Common myeloid progenitor, CD34-positive (primary cell): ENCODE measurements at regions not wholly inside any gene's neighbourhood (a gene's known extent, or its start where the extent isn't known, plus 50 kb on each side); places are given as distances from the start of the nearest gene placed in this dataset.
A peak's percentile ranks its signal among the peaks of the same experiment; 100 is the strongest.
"Not testable (repeated sequence)": the region's sequence is repeated elsewhere in the genome, so short reads cannot be mapped to it uniquely, and the experiment has no call there.

Experiments used
- CTCF ChIA-PET: fragments of 350-600 bp; sonication (Branson Sonifier 250); formaldehyde crosslinking; loops from one replicate; lab custom pipeline; 2021; ENCODE audit warnings: antibody characterized with exemption; lab: Charles Lee
- POLR2A ChIA-PET: fragments of 350-600 bp; sonication (Branson Sonifier 250); formaldehyde crosslinking; loops from one replicate; lab custom pipeline; 2021; ENCODE audit warnings: antibody characterized with exemption; lab: Charles Lee
- DNase-seq, 3 donors: peaks; one replicate each; pipeline versions ENCODE4 v3.0.0 to v3.0.0-alpha.2; 2013
- H3K27ac ChIP-seq, 2 experiments: 1 replicate in 1 of 2; 2 replicates in 1 of 2; pipeline ENCODE4 v1.7.0; 2013; ENCODE audit warnings: inconsistent platforms in 2 of 2, low read length in 2 of 2, mild to moderate bottlenecking in 2 of 2, low read depth in 1 of 2, moderate library complexity in 1 of 2; ENCODE audit not compliant: severe bottlenecking in 2 of 2, insufficient read depth in 1 of 2, poor library complexity in 1 of 2
- H3K27me3 ChIP-seq, 5 experiments: replicated peaks in 2 of 5; 1 replicate in 3 of 5; 2 replicates in 2 of 5; pipeline versions ENCODE4 v1.6.1 to v1.7.0; 2013; ENCODE audit warnings: low read length in 4 of 5, mild to moderate bottlenecking in 2 of 5, moderate library complexity in 2 of 5, inconsistent platforms in 1 of 5; ENCODE audit not compliant: insufficient read depth in 5 of 5, control insufficient read depth in 4 of 5
- H3K36me3 ChIP-seq, 4 experiments: 1 replicate in 2 of 4; 2 replicates in 2 of 4; pipeline versions ENCODE4 v1.6.1 to v1.7.0; 2013; ENCODE audit warnings: low read length in 3 of 4, control low read depth in 1 of 4, mild to moderate bottlenecking in 1 of 4; ENCODE audit not compliant: control insufficient read depth in 4 of 4, insufficient read depth in 4 of 4
- H3K4me1 ChIP-seq, 4 experiments: 1 replicate in 3 of 4; 2 replicates in 1 of 4; pipeline versions ENCODE4 v1.6.1 to v1.7.1; 2013; ENCODE audit warnings: low read length in 3 of 4, mild to moderate bottlenecking in 3 of 4, control low read depth in 1 of 4, inconsistent platforms in 1 of 4, moderate library complexity in 1 of 4; ENCODE audit not compliant: control insufficient read depth in 4 of 4, insufficient read depth in 4 of 4; ENCODE audit errors: control extremely low read depth in 1 of 4
- H3K4me3 ChIP-seq, 7 experiments: 1 replicate in 4 of 7; 2 replicates in 3 of 7; pipeline versions ENCODE4 v1.5.1 to v1.7.0; 2013; ENCODE audit warnings: mild to moderate bottlenecking in 7 of 7, low read length in 6 of 7, moderate library complexity in 6 of 7, inconsistent platforms in 2 of 7, low read depth in 2 of 7, control low read depth in 1 of 7; ENCODE audit not compliant: insufficient read depth in 4 of 7, control insufficient read depth in 1 of 7; ENCODE audit errors: extremely low read depth in 1 of 7
- H3K9me3 ChIP-seq, 5 experiments: 1 replicate in 4 of 5; 2 replicates in 1 of 5; pipeline versions ENCODE4 v1.6.1 to v1.7.1; 2013; ENCODE audit warnings: low read length in 4 of 5, mild to moderate bottlenecking in 2 of 5, inconsistent platforms in 1 of 5, low read depth in 1 of 5, moderate library complexity in 1 of 5; ENCODE audit not compliant: control insufficient read depth in 4 of 5, insufficient read depth in 2 of 5; ENCODE audit errors: control extremely low read depth in 1 of 5
- WGBS: methylation state at CpG from one replicate; pipeline ENCODE4 v1.1.5; 2013; ENCODE audit not compliant: insufficient coverage; 5-methylcytosine and 5-hydroxymethylcytosine counted together

DNA sequence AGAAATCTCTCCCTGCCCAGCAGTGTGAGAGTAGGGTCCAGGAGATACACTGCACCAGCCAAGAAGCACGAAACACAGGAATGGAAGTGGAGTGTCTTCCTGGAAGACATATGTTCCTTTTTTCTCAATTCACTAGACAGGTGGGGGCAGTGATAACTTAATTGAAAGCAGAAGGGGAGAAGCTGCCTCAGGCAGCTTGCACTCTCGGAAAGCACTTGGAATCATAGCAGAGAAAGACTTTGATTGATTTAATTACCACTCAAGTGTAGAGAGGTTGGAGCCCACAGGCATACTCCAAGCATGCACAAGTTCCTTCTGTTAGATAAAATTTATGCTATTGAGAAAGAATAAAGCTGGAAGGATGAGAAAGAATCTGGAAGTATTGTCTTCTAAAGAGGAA lies 249.4 kb downstream of the SLITRK6 start:
- ChIA-PET POLR2A (no interaction called here), CTCF (no interaction called here)
- H3K4me1 ChIP-seq, result no peaks in the 10 kb centered on the region
- no peak overlapping the region for H3K4me3 ChIP-seq
- H3K27ac ChIP-seq, result no peak overlapping the region
- no peaks in the 10 kb centered on the region for H3K36me3 ChIP-seq
- peaks cover 0 to 7% (median 4%) of the 10 kb centered on the region in 5 experiments for H3K9me3 ChIP-seq
- no peak for DNase-seq
- 94% methylated on average over 2 of the region's 2 CpGs for WGBS
- H3K27me3 ChIP-seq, result no peaks in the 10 kb centered on the region

DNA sequence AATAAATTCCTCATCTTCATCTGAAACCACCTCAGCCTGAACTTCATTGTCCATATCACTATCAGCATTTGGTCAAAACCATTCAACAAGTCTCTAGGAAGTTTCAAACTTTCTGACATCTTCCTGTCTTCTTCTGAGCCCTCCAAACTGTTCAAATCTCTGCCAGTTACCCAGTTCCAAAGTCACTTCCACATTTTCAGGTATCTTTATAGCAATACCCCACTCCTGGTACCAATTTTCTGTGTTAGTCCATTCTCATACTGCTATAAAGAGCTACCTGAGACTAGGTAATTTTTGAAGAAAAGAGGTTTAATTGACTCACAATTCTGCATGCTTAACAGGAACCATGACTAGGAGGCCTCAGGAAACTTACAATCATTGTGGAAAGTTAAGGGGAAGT lies 250.4 kb downstream of the SLITRK6 start:
- H3K9me3 ChIP-seq, H3K36me3 ChIP-seq, H3K27ac ChIP-seq, POLR2A ChIA-PET, H3K27me3 ChIP-seq, H3K4me3 ChIP-seq, H3K4me1 ChIP-seq, CTCF ChIA-PET, DNase-seq: not testable (repeated sequence)

DNA sequence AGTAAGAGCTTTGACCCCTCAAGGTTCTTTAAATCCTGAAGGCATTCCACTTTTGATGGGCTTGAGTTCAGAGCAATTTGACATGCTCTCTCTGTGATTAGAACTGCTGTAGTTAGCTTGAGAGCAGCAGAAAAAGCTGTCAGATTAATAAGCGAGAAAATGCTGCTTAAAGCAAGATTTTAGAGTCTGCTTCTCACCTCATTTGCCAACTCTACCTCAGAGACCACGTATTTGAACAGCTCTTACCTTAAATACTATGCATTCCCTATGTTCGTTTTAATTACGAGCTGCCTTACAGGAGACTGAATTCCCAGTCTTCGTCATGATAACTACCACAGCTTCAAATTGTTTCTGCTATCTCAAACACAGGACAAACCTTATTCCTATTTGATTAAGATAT lies 253.4 kb downstream of the SLITRK6 start:
- POLR2A ChIA-PET, result no interaction called here
- CTCF ChIA-PET, result no interaction called here
- DNase-seq, result no peak
- peaks cover 0 to 7% (median 4%) of the 10 kb centered on the region in 5 experiments for H3K9me3 ChIP-seq
- H3K27ac ChIP-seq, result no peak overlapping the region
- no peak overlapping the region for H3K4me3 ChIP-seq
- H3K27me3 ChIP-seq, result no peaks in the 10 kb centered on the region
- WGBS, result 90% methylated on average over 5 of the region's 5 CpGs
- no peaks in the 10 kb centered on the region for H3K36me3 ChIP-seq
- H3K4me1 ChIP-seq, result peaks cover 0 to 8% (median 3%) of the 10 kb centered on the region in 4 experiments

DNA sequence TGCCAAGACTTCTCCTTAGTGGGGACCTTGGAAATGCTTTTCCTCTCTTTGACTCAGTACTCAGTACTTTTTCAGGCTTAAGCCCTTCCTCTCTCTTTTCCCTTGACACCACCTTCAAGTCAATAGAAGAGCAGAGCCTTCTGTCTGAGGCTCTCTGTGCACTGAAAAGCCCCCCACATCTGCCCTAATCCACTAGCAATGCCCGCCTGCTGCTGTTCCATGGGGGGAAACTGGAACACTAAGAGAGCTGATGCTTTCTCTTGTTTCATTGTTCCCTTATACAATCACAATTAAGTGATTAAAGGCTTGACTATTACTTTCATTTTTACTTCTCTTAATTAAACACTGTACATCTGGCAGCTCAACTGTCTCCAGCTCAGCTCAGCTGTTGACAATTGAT lies 254.5 kb downstream of the SLITRK6 start:
- CTCF ChIA-PET, result no interaction called here
- POLR2A ChIA-PET, result no interaction called here
- no peak for DNase-seq
- WGBS, result no CpG with 5 or more reads among the region's 1 CpG
- H3K4me1 ChIP-seq, result peaks cover 0 to 8% (median 3%) of the 10 kb centered on the region in 4 experiments
- H3K9me3 ChIP-seq, result peaks cover 0 to 7% (median 4%) of the 10 kb centered on the region in 5 experiments
- no peaks in the 10 kb centered on the region for H3K36me3 ChIP-seq
- no peak overlapping the region for H3K4me3 ChIP-seq
- no peaks in the 10 kb centered on the region for H3K27me3 ChIP-seq
- no peak overlapping the region for H3K27ac ChIP-seq

DNA sequence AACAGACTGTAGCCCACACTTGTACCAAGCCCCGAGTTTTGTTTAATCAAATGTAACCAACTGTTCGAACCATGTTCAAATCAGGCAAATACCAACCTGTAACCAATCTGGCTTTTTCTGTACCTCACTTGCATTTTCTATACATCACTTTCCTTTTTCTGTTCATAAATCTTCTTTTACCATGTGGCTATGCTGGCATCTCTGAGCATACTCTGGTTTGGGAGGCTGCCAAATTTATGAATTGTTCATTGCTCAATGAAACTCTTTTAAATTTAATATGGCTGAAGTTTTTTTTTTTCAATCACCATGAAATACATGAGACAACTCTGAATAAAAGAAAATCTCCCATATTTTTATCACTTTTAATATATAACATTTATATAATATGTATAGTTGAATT lies 256.1 kb downstream of the SLITRK6 start:
- Histone ChIP-seq H3K27me3 (no peaks in the 10 kb centered on the region), H3K9me3 (peaks cover 0 to 6% (median 0%) of the 10 kb centered on the region in 5 experiments), H3K4me1 (peaks cover 0 to 8% (median 3%) of the 10 kb centered on the region in 4 experiments), H3K4me3 (no peak overlapping the region), H3K36me3 (no peaks in the 10 kb centered on the region), H3K27ac (no peak overlapping the region)
- whole genome bisulfite sequencing, result 19% methylated on average over 2 of the region's 2 CpGs
- DNase-seq, result peak; percentile 22 to 79 (median 77)
- CTCF ChIA-PET, result no interaction called here
- POLR2A ChIA-PET, result no interaction called here

DNA sequence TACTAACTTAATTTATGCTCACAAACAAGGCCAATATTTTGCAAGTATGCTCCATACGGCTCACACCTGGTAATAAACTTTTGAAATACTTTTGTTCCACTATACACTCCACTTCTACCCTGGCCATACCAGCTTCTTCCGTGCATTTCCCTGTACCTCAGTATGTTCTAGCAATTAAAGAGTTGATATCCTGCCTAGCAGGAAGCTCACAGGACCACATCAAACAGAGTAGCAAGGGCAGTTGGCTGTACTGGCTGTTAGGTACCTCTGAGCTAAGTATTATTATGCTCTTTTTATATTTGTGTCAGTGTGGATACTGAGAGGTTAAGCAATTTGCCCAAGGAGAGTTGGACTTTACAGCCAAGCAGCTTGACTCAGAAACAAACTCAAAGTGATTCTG lies 257.7 kb downstream of the SLITRK6 start:
- peak in 2 of 3 donors; percentile 7 to 17 for DNase-seq
- no peak overlapping the region for H3K4me3 ChIP-seq
- CTCF ChIA-PET, result no interaction called here
- no peak overlapping the region for H3K27ac ChIP-seq
- H3K4me1 ChIP-seq, result peaks cover 0 to 8% (median 3%) of the 10 kb centered on the region in 4 experiments
- WGBS, result 42% methylated on average over 2 of the region's 2 CpGs
- H3K27me3 ChIP-seq, result no peaks in the 10 kb centered on the region
- POLR2A ChIA-PET, result no interaction called here
- no peaks in the 10 kb centered on the region for H3K9me3 ChIP-seq
- H3K36me3 ChIP-seq, result no peaks in the 10 kb centered on the region

DNA sequence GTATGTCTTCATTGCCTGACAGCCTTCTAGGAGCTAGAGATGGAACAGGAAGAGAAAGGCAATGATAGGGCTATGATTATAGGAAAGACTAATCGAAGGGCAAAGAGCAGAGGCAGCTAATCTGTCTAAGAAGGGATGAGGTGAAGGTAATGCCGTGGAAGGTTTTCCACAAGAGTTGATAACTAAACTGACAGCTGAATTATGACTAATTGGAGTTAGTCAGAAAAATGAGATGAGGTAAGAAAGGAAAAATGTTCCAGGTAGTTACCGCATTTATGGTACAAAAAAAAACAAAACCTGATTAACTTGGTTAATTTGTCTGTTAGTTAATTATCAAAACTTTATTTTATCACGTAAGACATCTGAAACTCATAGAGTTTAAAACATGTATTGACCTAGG lies 260.3 kb downstream of the SLITRK6 start:
- no peaks in the 10 kb centered on the region for H3K36me3 ChIP-seq
- H3K4me1 ChIP-seq, result peaks cover 0 to 8% (median 3%) of the 10 kb centered on the region in 4 experiments
- POLR2A ChIA-PET, result no interaction called here
- no peak overlapping the region for H3K4me3 ChIP-seq
- no peak overlapping the region for H3K27ac ChIP-seq
- no peak for DNase-seq
- no peaks in the 10 kb centered on the region for H3K27me3 ChIP-seq
- WGBS, result 100% methylated on average over 1 of the region's 4 CpGs
- no peaks in the 10 kb centered on the region for H3K9me3 ChIP-seq
- CTCF ChIA-PET, result no interaction called here
